ENCODE measurements at regions not wholly inside any gene's neighbourhood (a gene's known extent, or its start where the extent isn't known, plus 50 kb on each side); places are given as distances from the start of the nearest gene placed in this dataset.
"Not testable (repeated sequence)": the region's sequence is repeated elsewhere in the genome, so short reads cannot be mapped to it uniquely, and the experiment has no call there.

- TF ChIP-seq MAZ (IDR thresholded peaks at IDR 0.05; ENCODE audit: borderline replicate concordance, low read depth, low read length) (no peak), ELK1 (IDR thresholded peaks at IDR 0.05; ENCODE audit: borderline replicate concordance, low read depth, low read length) (no peak), RAD21 (IDR thresholded peaks at IDR 0.05; ENCODE audit: low read length) (no peak), FOS (IDR thresholded peaks at IDR 0.05; ENCODE audit: low read depth, low read length) (peak; percentile 88), RCOR1 (IDR thresholded peaks at IDR 0.05; ENCODE audit: insufficient replicate concordance, low read length) (no peak)
Observed at GRCh38 chr6:27791182-27791943, 120.8 kb downstream of the OR2B2 start (continued).

- WGBS, 2 experiments (ENCODE audit: extremely low coverage in 2 of 2, insufficient read length in 1 of 2) = 94% methylated on average over 9 of the region's 17 CpGs; no CpG with 5 or more reads in 1 of the 2 experiments
- H3K27ac ChIP-seq (ENCODE audit: insufficient read depth, low read length); DNase-seq; H3K56ac ChIP-seq (ENCODE audit: extremely low read depth, insufficient read depth, low read length); H2BK20ac ChIP-seq (ENCODE audit: low read depth, low read length); H3K4me2 ChIP-seq (ENCODE audit: low read depth, low read length); BruUV-seq (replicated peaks); H3K9ac ChIP-seq (ENCODE audit: low read depth, low read length); H3K14ac ChIP-seq (replicated peaks; ENCODE audit: low read depth, low read length); H2BK120ac ChIP-seq (ENCODE audit: low read depth, low read length); H4K91ac ChIP-seq (ENCODE audit: insufficient read depth, low read depth, low read length); H4K20me1 ChIP-seq (ENCODE audit: insufficient read depth, low read length); H3K36me3 ChIP-seq (ENCODE audit: control insufficient read depth, insufficient read depth, low read length); H2BK5ac ChIP-seq (ENCODE audit: low read depth, low read length, poor library complexity, severe bottlenecking); H3K27me3 ChIP-seq (ENCODE audit: control insufficient read depth, insufficient read depth, low read length); H2AK5ac ChIP-seq (ENCODE audit: low read depth, low read length); H3K4me3 ChIP-seq (ENCODE audit: insufficient read depth, low read depth, low read length); H3K79me1 ChIP-seq (ENCODE audit: low read depth in 1 of 2, low read length in 2 of 2); POLR2A ChIA-PET (ENCODE audit: unreplicated experiment); H2AK9ac ChIP-seq (replicated peaks; ENCODE audit: low read depth, low read length, poor library complexity); H4K8ac ChIP-seq (ENCODE audit: low read depth in 2 of 2, low read length in 2 of 2); H3K4me1 ChIP-seq (ENCODE audit: control insufficient read depth, insufficient read depth, low read length); ATAC-seq (ENCODE audit: low read depth); H3K4ac ChIP-seq (ENCODE audit: low read depth, low read length); H4K5ac ChIP-seq (ENCODE audit: low read depth, low read length); H2AFZ ChIP-seq (replicated peaks; ENCODE audit: low read length, poor library complexity); intact Hi-C loops (cut with micrococcal nuclease); H2BK15ac ChIP-seq (ENCODE audit: low read depth, low read length); in situ Hi-C loops (cut with MboI; ENCODE audit: low sequenced_read_pairs); H3K23ac ChIP-seq (ENCODE audit: low read depth, low read length); H3K18ac ChIP-seq (ENCODE audit: low read depth, low read length); dilution Hi-C loops (cut with HindIII; ENCODE audit: low sequenced_read_pairs, unreplicated experiment); H3K9me1 ChIP-seq (ENCODE audit: insufficient read depth, low read length); H3K9me3 ChIP-seq (ENCODE audit: control insufficient read depth, insufficient read depth, low read length): not testable (repeated sequence)
- CTCF ChIA-PET = interaction anchor here (1.5 to 2.3 kb wide), 3 partner anchors 16 to 107 kb away, joined by 4 to 11 read pairs (median 8); no protein-coding TSS in a partner anchor
Observed at GRCh38 chr6:27788376-27788775, 123.8 kb downstream of the OR2B2 start.

Measured in IMR-90 (cell line).